Erythroblast (primary cell): ENCODE measurements at regions not wholly inside any gene's neighbourhood (a gene's known extent, or its start where the extent isn't known, plus 50 kb on each side); places are given as distances from the start of the nearest gene placed in this dataset.

ENCODE experiments used
- GATA1 ChIP-seq: IDR thresholded peaks from 2 replicates; pipeline ENCODE4 v1.6.1; 2011; ENCODE audit warnings: low read depth, mild to moderate bottlenecking, control low read depth, low read length, moderate library complexity
- POLR2A ChIP-seq: IDR thresholded peaks from 2 replicates; pipeline ENCODE4 v1.6.1; 2011; ENCODE audit warnings: mild to moderate bottlenecking, low read length

- TF ChIP-seq POLR2A (no peak), GATA1 (no peak)
Measured at GRCh38 chr6:72457738-72458137, 164.1 kb upstream of the KCNQ5 start.
